GM23248 (cell line): ENCODE measurements at regions not wholly inside any gene's neighbourhood (a gene's known extent, or its start where the extent isn't known, plus 50 kb on each side); places are given as distances from the start of the nearest gene placed in this dataset.

Experiments
- DNase-seq: peaks from one replicate; pipeline ENCODE4 v3.0.0-alpha.2; 2015
- H2AFZ ChIP-seq: fragments of 200-600 bp; sonication (generic); 2 replicates; pipeline ENCODE4 v1.6.1; 2016; ENCODE audit warnings: antibody characterized with exemption
- H3F3A ChIP-seq: fragments of 200-600 bp; sonication (generic); 2 replicates; pipeline ENCODE4 v1.6.1; 2016; ENCODE audit warnings: mild to moderate bottlenecking, antibody characterized with exemption, mixed run types; ENCODE audit not compliant: insufficient read depth
- H3K27ac ChIP-seq: fragments of 200-600 bp; sonication (generic); 2 replicates; pipeline ENCODE4 v1.5.1; 2016; ENCODE audit warnings: mild to moderate bottlenecking
- H3K27me3 ChIP-seq: fragments of 200-600 bp; sonication (generic); replicated peaks from 2 replicates; pipeline ENCODE4 v1.6.1; 2016; ENCODE audit warnings: mild to moderate bottlenecking; ENCODE audit not compliant: insufficient read depth
- H3K36me3 ChIP-seq: fragments of 200-600 bp; sonication (generic); 2 replicates; pipeline ENCODE4 v1.6.1; 2016; ENCODE audit warnings: low read depth, mild to moderate bottlenecking
- H3K4me1 ChIP-seq: fragments of 200-600 bp; sonication (generic); 2 replicates; pipeline ENCODE4 v1.6.1; 2016; ENCODE audit warnings: mild to moderate bottlenecking; ENCODE audit not compliant: insufficient read depth
- H3K4me2 ChIP-seq: fragments of 200-600 bp; sonication (generic); one replicate; pipeline ENCODE4 v1.6.1; 2016; ENCODE audit warnings: mild to moderate bottlenecking; ENCODE audit not compliant: unreplicated experiment
- H3K4me3 ChIP-seq: fragments of 200-600 bp; sonication (generic); 2 replicates; pipeline ENCODE4 v1.5.1; 2016; ENCODE audit warnings: mild to moderate bottlenecking
- H3K79me2 ChIP-seq: fragments of 200-600 bp; sonication (generic); 2 replicates; pipeline ENCODE4 v1.6.1; 2016; ENCODE audit warnings: mild to moderate bottlenecking; ENCODE audit not compliant: insufficient read depth
- H3K9ac ChIP-seq: fragments of 200-600 bp; sonication (generic); 2 replicates; pipeline ENCODE4 v1.6.1; 2016; ENCODE audit warnings: mild to moderate bottlenecking
- H3K9me2 ChIP-seq: fragments of 200-600 bp; sonication (generic); 2 replicates; pipeline ENCODE4 v1.6.1; 2016; ENCODE audit warnings: mixed run types, mild to moderate bottlenecking, moderate library complexity; ENCODE audit not compliant: insufficient read depth
- H3K9me3 ChIP-seq: fragments of 200-600 bp; sonication (generic); one replicate; pipeline ENCODE4 v1.6.1; 2017; ENCODE audit warnings: low read depth
- H4K20me1 ChIP-seq: fragments of 200-600 bp; sonication (generic); 2 replicates; pipeline ENCODE4 v1.6.0; 2016; ENCODE audit not compliant: insufficient read depth
- EZH2 ChIP-seq: fragments of 200-600 bp; sonication (generic); IDR thresholded peaks from 2 replicates; pipeline ENCODE4 v1.6.1; 2018; ENCODE audit warnings: antibody characterized with exemption, mild to moderate bottlenecking; ENCODE audit not compliant: insufficient read depth, poor library complexity, severe bottlenecking
- EZH2phosphoT487 ChIP-seq: fragments of 200-600 bp; sonication (generic); IDR thresholded peaks from 2 replicates; pipeline ENCODE4 v1.6.1; 2018; ENCODE audit warnings: antibody characterized with exemption, moderate library complexity, mild to moderate bottlenecking, low read depth; ENCODE audit not compliant: insufficient read depth
- WGBS, 2 experiments: methylation state at CpG; one replicate each; pipeline ENCODE4 v1.1.6; 2015 to 2017; ENCODE audit warnings: low lambda C conversion rate in 2 of 2, low coverage in 1 of 2; ENCODE audit errors: missing lambda C conversion rate in 2 of 2; 5-methylcytosine and 5-hydroxymethylcytosine counted together
- in situ Hi-C: fragments of 300-500 bp; cut with MboI; formaldehyde crosslinking; loops from 2 replicates; pipeline ENCODE4 v1.15.0; 2020

- in situ Hi-C loops, result no loop called here
- Histone ChIP-seq H3K9me3 (no peaks in the 10 kb centered on the region), H3K4me3 (no peak overlapping the region), H3K27me3 (no peaks in the 10 kb centered on the region), H4K20me1 (no peaks in the 10 kb centered on the region), H3K4me2 (peak overlapping the region; percentile 48), H3F3A (peaks cover 4% of the 10 kb centered on the region; the same call in 1 of the 2 replicates), H3K9me2 (no peaks in the 10 kb centered on the region), H3K79me2 (no peaks in the 10 kb centered on the region), H3K4me1 (peaks cover 19% of the 10 kb centered on the region), H3K36me3 (no peaks in the 10 kb centered on the region), H3K27ac (peak overlapping the region; percentile 80), H3K9ac (no peak overlapping the region), H2AFZ (peak overlapping the region; percentile 2; the same call in 1 of the 2 replicates)
- no peak for DNase-seq
- no peak for TF ChIP-seq EZH2phosphoT487
- TF ChIP-seq EZH2, result no peak
Measured at GRCh38 chr3:177345973-177346503, 148.8 kb upstream of the TBL1XR1 start.

GRCh38 chr3:177346878-177347277 lies 149.6 kb upstream of the TBL1XR1 start:
- Histone ChIP-seq H4K20me1 (no peaks in the 10 kb centered on the region), H3K27me3 (no peaks in the 10 kb centered on the region), H3K4me3 (no peak overlapping the region), H3K4me2 (no peak overlapping the region), H3K79me2 (no peaks in the 10 kb centered on the region), H3K4me1 (peaks cover 19% of the 10 kb centered on the region), H3K27ac (no peak overlapping the region), H3K9me3 (no peaks in the 10 kb centered on the region), H3K9ac (no peak overlapping the region), H3K9me2 (no peaks in the 10 kb centered on the region), H3F3A (peaks cover 4% of the 10 kb centered on the region; the same call in 1 of the 2 replicates), H3K36me3 (no peaks in the 10 kb centered on the region), H2AFZ (no peak overlapping the region)
- DNase-seq, result no peak
- no peak for TF ChIP-seq EZH2
- in situ Hi-C loops, result no loop called here

GRCh38 chr3:177347611-177348010 lies 150.3 kb upstream of the TBL1XR1 start:
- TF ChIP-seq EZH2 (no peak), EZH2phosphoT487 (no peak)
- peaks cover 4% of the 10 kb centered on the region; the same call in 1 of the 2 replicates for H3F3A ChIP-seq
- H4K20me1 ChIP-seq, result no peaks in the 10 kb centered on the region
- no peak overlapping the region for H3K4me3 ChIP-seq
- no peak for DNase-seq
- no peak overlapping the region for H3K9ac ChIP-seq
- no peak overlapping the region for H2AFZ ChIP-seq
- H3K4me1 ChIP-seq, result peaks cover 19% of the 10 kb centered on the region
- H3K79me2 ChIP-seq, result no peaks in the 10 kb centered on the region
- in situ Hi-C loops, result no loop called here
- H3K4me2 ChIP-seq, result no peak overlapping the region
- 89 to 90% methylated on average over 1 of the region's 1 CpG for WGBS, 2 experiments
- no peaks in the 10 kb centered on the region for H3K36me3 ChIP-seq
- H3K9me3 ChIP-seq, result no peaks in the 10 kb centered on the region
- no peaks in the 10 kb centered on the region for H3K9me2 ChIP-seq
- no peaks in the 10 kb centered on the region for H3K27me3 ChIP-seq
- H3K27ac ChIP-seq, result no peak overlapping the region

- in situ Hi-C loops, result no loop called here
- H3K9ac ChIP-seq, result no peak overlapping the region
- H2AFZ ChIP-seq, result no peak overlapping the region
- no peaks in the 10 kb centered on the region for H3K79me2 ChIP-seq
- no peak overlapping the region for H3K4me3 ChIP-seq
- TF ChIP-seq EZH2 (no peak), EZH2phosphoT487 (no peak)
- H3K27me3 ChIP-seq, result no peaks in the 10 kb centered on the region
- WGBS, 2 experiments, result 89 to 96% methylated on average over 2 of the region's 2 CpGs
- H3K27ac ChIP-seq, result no peak overlapping the region
- peaks cover 19% of the 10 kb centered on the region for H3K4me1 ChIP-seq
- no peak for DNase-seq
- no peaks in the 10 kb centered on the region for H3K9me2 ChIP-seq
- H3F3A ChIP-seq, result peaks cover 4% of the 10 kb centered on the region; the same call in 1 of the 2 replicates
- no peaks in the 10 kb centered on the region for H3K9me3 ChIP-seq
- H4K20me1 ChIP-seq, result no peaks in the 10 kb centered on the region
- H3K36me3 ChIP-seq, result no peaks in the 10 kb centered on the region
- no peak overlapping the region for H3K4me2 ChIP-seq
Measured at GRCh38 chr3:177348974-177349373, 151.7 kb upstream of the TBL1XR1 start.

- no peak overlapping the region for H3K4me3 ChIP-seq
- DNase-seq, result no peak
- peaks cover 4% of the 10 kb centered on the region; the same call in 1 of the 2 replicates for H3F3A ChIP-seq
- no peak overlapping the region for H3K27ac ChIP-seq
- H2AFZ ChIP-seq, result no peak overlapping the region
- WGBS, 2 experiments, result 95% methylated on average over 2 of the region's 2 CpGs
- no peaks in the 10 kb centered on the region for H3K9me2 ChIP-seq
- peaks cover 19% of the 10 kb centered on the region for H3K4me1 ChIP-seq
- no peaks in the 10 kb centered on the region for H4K20me1 ChIP-seq
- H3K9ac ChIP-seq, result no peak overlapping the region
- no peaks in the 10 kb centered on the region for H3K36me3 ChIP-seq
- H3K9me3 ChIP-seq, result no peaks in the 10 kb centered on the region
- no peak overlapping the region for H3K4me2 ChIP-seq
- in situ Hi-C loops, result no loop called here
- H3K27me3 ChIP-seq, result no peaks in the 10 kb centered on the region
- H3K79me2 ChIP-seq, result no peaks in the 10 kb centered on the region
- no peak for TF ChIP-seq EZH2
- no peak for TF ChIP-seq EZH2phosphoT487
Measured at GRCh38 chr3:177349384-177349783, 152.1 kb upstream of the TBL1XR1 start.
